Gastroesophageal sphincter (tissue), 3 donors: ENCODE measurements at regions not wholly inside any gene's neighbourhood (a gene's known extent, or its start where the extent isn't known, plus 50 kb on each side); places are given as distances from the start of the nearest gene placed in this dataset.

Experiments used
- CTCF ChIP-seq, 4 experiments: fragments of 200-600 bp in 2 of 4; fragments of 450-650 bp in 2 of 4; sonication (generic) in 1 of 4; IDR thresholded peaks; one replicate each; pipeline ENCODE4 v1.5.1; 2017 to 2019; ENCODE audit warnings: antibody characterized with exemption in 4 of 4, mild to moderate bottlenecking in 2 of 4, moderate library complexity in 2 of 4
- POLR2A ChIP-seq, 2 donors: fragments of 450-650 bp; IDR thresholded peaks; one replicate each; pipeline ENCODE4 v1.6.1; 2017; ENCODE audit warnings: antibody characterized with exemption in 2 of 2, mild to moderate bottlenecking in 2 of 2, moderate library complexity in 1 of 2

- TF ChIP-seq POLR2A (IDR thresholded peaks at IDR 0.05), result no peak
- no peak for TF ChIP-seq CTCF (IDR thresholded peaks at IDR 0.05)
Measured at GRCh38 chr5:168169791-168170190, 121.7 kb upstream of the WWC1 start.
